ENCODE measurements at regions not wholly inside any gene's neighbourhood (a gene's known extent, or its start where the extent isn't known, plus 50 kb on each side); places are given as distances from the start of the nearest gene placed in this dataset.
A peak's percentile ranks its signal among the peaks of the same experiment; 100 is the strongest.
"Not testable (repeated sequence)": the region's sequence is repeated elsewhere in the genome, so short reads cannot be mapped to it uniquely, and the experiment has no call there.

- no peak for DNase-seq
Measured at GRCh38 chr6:30832864-30833263, 51.5 kb upstream of the DDR1 start.

- no peak for DNase-seq
Measured at GRCh38 chr6:30830438-30830837, 53.9 kb upstream of the DDR1 start.

- DNase-seq = no peak
Measured at GRCh38 chr6:30829639-30830255, 54.6 kb upstream of the DDR1 start.

- no peak for DNase-seq
Measured at GRCh38 chr6:30829033-30829432, 55.3 kb upstream of the DDR1 start.

GRCh38 chr6:30828027-30828962, 56.0 kb upstream of the DDR1 start:
- peak; percentile 9 for DNase-seq

- no peak for DNase-seq
Measured at GRCh38 chr6:30826961-30827342, 57.4 kb upstream of the DDR1 start.

- DNase-seq = no peak
Measured at GRCh38 chr6:30824698-30825097, 59.6 kb upstream of the DDR1 start.

GRCh38 chr6:30823534-30823865, 60.8 kb upstream of the DDR1 start:
- no peak for DNase-seq

GRCh38 chr6:30821862-30822784, 62.2 kb upstream of the DDR1 start:
- peak; percentile 4 for DNase-seq

- no peak for DNase-seq
Measured at GRCh38 chr6:30820193-30820592, 64.1 kb upstream of the DDR1 start.

- DNase-seq = no peak
Measured at GRCh38 chr6:30819297-30819917, 64.9 kb upstream of the DDR1 start.

- no peak for DNase-seq
Measured at GRCh38 chr6:30818391-30818841, 65.9 kb upstream of the DDR1 start.

- DNase-seq = no peak
Measured at GRCh38 chr6:30816791-30817739, 67.3 kb upstream of the DDR1 start.

- DNase-seq = not testable (repeated sequence)
Measured at GRCh38 chr6:30816296-30816695, 68.0 kb upstream of the DDR1 start.

GRCh38 chr6:30815041-30815742, 69.1 kb upstream of the DDR1 start:
- DNase-seq = not testable (repeated sequence)

- no peak for DNase-seq
Measured at GRCh38 chr6:30814146-30815040, 69.9 kb upstream of the DDR1 start.

- DNase-seq = no peak
Measured at GRCh38 chr6:30813631-30814145, 69.3 kb upstream of the IER3 start.

GRCh38 chr6:30810813-30811339, 66.5 kb upstream of the IER3 start:
- no peak for DNase-seq

- DNase-seq = not testable (repeated sequence)
Measured at GRCh38 chr6:30807566-30807965, 63.2 kb upstream of the IER3 start.
